IMR-90 (cell line): ENCODE measurements at regions not wholly inside any gene's neighbourhood (a gene's known extent, or its start where the extent isn't known, plus 50 kb on each side); places are given as distances from the start of the nearest gene placed in this dataset.

ENCODE experiments used
- BHLHE40 ChIP-seq: fragments of 150-350 bp; IDR thresholded peaks from 2 replicates; pipeline ENCODE4 v1.6.1; 2016; ENCODE audit warnings: mild to moderate bottlenecking, low read depth, low read length
- CEBPB ChIP-seq: IDR thresholded peaks from 2 replicates; pipeline ENCODE4 v1.6.1; 2012; ENCODE audit warnings: low read depth, low read length, improper control_type of control experiment
- FOS ChIP-seq: fragments of 150-350 bp; IDR thresholded peaks from 2 replicates; pipeline ENCODE4 v1.6.1; 2016; ENCODE audit warnings: low read depth, low read length
- MAFK ChIP-seq: IDR thresholded peaks from 2 replicates; pipeline ENCODE4 v1.6.1; 2012; ENCODE audit warnings: low read depth, low read length, improper control_type of control experiment
- POLR2A ChIP-seq: IDR thresholded peaks from 2 replicates; pipeline ENCODE4 v1.6.1; 2012; ENCODE audit warnings: mild to moderate bottlenecking, low read depth, low read length
- RAD21 ChIP-seq: IDR thresholded peaks from 2 replicates; pipeline ENCODE4 v1.6.1; 2012; ENCODE audit warnings: low read length, improper control_type of control experiment
- RCOR1 ChIP-seq: IDR thresholded peaks from 2 replicates; pipeline ENCODE4 v1.6.1; 2012; ENCODE audit warnings: mild to moderate bottlenecking, low read length, improper control_type of control experiment; ENCODE audit not compliant: insufficient replicate concordance
- RFX5 ChIP-seq: IDR thresholded peaks from 2 replicates; pipeline ENCODE4 v1.8.0; 2012; ENCODE audit warnings: low read depth, mild to moderate bottlenecking, low read length, moderate library complexity
- SMC3 ChIP-seq: fragments of 150-350 bp; IDR thresholded peaks from 2 replicates; pipeline ENCODE4 v1.6.1; 2016; ENCODE audit warnings: low read depth, mild to moderate bottlenecking, antibody characterized with exemption, low read length, moderate library complexity
- TF ChIP-seq, protein P1 (sequence below): conservative IDR thresholded peaks from 2 replicates; pipeline ENCODE4 v1.5.1; 2012; ENCODE audit warnings: mild to moderate bottlenecking, low read depth, low read length, improper control_type of control experiment
- TF ChIP-seq, protein P2 (sequence below): fragments of 150-350 bp; IDR thresholded peaks from 2 replicates; pipeline ENCODE4 v1.6.1; 2016; ENCODE audit warnings: low read depth, mild to moderate bottlenecking, low read length, moderate library complexity, borderline replicate concordance
- TF ChIP-seq, protein P3 (sequence below): fragments of 150-350 bp; IDR thresholded peaks from 2 replicates; pipeline ENCODE4 v1.6.1; 2017; ENCODE audit warnings: mild to moderate bottlenecking, antibody characterized with exemption, low read length, low read depth

DNA sequence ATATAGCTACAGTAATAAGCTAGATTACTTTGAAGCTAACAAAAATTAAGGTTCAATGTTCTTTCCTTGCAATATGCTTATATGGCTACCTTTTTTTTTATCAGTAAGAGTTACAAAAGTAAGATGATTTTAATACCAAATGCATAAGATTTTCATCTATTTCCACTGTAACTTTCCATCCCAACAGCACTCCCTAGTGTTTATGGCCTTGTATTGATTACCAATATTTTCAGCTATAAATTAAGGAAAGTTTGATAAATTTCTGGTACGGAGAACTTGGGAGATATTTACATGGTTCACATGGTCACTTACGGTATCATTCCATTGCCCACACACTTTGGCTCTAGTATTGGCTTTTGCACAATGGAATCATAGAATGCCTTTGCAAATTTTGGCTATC lies 448.9 kb upstream of the PABPC4L start:
- TF ChIP-seq POLR2A (no peak), MAFK (no peak), RFX5 (no peak), BHLHE40 (no peak), RCOR1 (no peak), FOS (no peak), RAD21 (no peak), SMC3 (no peak), CEBPB (no peak)
- TF ChIP-seq, protein P1, sequence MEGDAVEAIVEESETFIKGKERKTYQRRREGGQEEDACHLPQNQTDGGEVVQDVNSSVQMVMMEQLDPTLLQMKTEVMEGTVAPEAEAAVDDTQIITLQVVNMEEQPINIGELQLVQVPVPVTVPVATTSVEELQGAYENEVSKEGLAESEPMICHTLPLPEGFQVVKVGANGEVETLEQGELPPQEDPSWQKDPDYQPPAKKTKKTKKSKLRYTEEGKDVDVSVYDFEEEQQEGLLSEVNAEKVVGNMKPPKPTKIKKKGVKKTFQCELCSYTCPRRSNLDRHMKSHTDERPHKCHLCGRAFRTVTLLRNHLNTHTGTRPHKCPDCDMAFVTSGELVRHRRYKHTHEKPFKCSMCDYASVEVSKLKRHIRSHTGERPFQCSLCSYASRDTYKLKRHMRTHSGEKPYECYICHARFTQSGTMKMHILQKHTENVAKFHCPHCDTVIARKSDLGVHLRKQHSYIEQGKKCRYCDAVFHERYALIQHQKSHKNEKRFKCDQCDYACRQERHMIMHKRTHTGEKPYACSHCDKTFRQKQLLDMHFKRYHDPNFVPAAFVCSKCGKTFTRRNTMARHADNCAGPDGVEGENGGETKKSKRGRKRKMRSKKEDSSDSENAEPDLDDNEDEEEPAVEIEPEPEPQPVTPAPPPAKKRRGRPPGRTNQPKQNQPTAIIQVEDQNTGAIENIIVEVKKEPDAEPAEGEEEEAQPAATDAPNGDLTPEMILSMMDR: no peak
- TF ChIP-seq, protein P2, sequence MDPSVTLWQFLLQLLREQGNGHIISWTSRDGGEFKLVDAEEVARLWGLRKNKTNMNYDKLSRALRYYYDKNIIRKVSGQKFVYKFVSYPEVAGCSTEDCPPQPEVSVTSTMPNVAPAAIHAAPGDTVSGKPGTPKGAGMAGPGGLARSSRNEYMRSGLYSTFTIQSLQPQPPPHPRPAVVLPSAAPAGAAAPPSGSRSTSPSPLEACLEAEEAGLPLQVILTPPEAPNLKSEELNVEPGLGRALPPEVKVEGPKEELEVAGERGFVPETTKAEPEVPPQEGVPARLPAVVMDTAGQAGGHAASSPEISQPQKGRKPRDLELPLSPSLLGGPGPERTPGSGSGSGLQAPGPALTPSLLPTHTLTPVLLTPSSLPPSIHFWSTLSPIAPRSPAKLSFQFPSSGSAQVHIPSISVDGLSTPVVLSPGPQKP: no peak
- TF ChIP-seq, protein P3, sequence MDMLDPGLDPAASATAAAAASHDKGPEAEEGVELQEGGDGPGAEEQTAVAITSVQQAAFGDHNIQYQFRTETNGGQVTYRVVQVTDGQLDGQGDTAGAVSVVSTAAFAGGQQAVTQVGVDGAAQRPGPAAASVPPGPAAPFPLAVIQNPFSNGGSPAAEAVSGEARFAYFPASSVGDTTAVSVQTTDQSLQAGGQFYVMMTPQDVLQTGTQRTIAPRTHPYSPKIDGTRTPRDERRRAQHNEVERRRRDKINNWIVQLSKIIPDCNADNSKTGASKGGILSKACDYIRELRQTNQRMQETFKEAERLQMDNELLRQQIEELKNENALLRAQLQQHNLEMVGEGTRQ: no peak
